Limb (tissue), 2 donors: ENCODE measurements at regions not wholly inside any gene's neighbourhood (a gene's known extent, or its start where the extent isn't known, plus 50 kb on each side); places are given as distances from the start of the nearest gene placed in this dataset.
"Not testable (repeated sequence)": the region's sequence is repeated elsewhere in the genome, so short reads cannot be mapped to it uniquely, and the experiment has no call there.

Source experiments
- DNase-seq, 2 donors: peaks; one replicate each; pipeline ENCODE4 v3.0.0-alpha.2; 2016; ENCODE audit errors: extremely low spot score in 2 of 2

DNA sequence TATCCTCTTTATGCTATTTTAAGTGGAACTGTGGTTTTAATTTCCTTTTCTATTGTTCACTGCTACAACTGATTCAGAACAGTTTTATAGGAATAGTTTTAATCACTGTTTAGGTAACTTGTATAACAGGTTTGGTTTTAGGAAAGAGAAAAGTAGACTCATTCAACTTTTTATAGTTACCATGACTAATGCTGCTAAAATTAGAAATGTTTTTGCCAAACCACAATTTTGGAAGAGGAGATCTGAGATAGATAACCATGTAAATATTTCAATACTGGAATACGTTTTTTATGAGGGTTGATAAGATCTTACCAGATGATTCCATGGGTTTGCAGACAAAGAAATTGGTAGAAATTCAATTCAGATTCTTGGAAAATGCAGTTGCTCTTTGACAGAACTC lies 404.6 kb upstream of the ARRDC3 start:
- DNase-seq, result no peak

DNA sequence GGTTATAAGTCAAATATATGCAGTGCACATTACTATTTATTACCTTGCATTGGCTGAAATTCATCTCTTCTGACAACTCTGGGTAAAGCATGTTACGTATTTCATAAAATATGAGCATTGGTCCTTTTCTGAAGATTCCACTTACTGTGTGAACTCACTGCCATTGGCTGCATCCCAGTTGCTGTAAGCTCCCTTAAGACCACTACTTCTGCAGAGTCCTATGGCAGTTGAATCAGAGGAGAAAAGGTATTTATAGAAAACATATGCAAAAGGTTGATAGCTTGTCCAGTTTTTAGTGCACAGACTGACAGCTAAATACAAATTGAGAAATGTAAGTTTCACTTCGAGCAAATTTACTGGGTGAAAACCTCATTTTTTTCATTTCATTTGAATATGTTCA lies 394.6 kb upstream of the ARRDC3 start:
- DNase-seq, result peak in 1 of 2 donors; percentile 44

DNA sequence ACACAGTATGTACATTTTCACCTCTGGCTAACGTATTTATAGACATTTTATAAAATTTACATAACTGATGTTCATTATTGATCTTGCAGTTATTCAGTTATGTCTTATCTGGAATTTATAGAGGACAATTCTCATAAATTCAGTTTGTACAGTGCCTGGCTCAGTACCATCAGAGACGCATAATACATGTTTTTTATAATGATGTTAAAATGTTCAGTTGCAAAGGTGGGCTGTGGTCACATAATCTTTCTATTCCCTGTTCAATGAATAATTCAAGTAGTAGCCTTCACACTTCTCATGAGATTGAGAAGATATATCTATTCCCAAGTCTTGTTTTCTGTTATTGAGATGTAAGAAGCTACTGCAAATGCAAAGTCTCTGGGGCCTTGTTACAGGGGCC lies 393.1 kb upstream of the ARRDC3 start:
- no peak for DNase-seq

GRCh38 chr5:91770400-91770799 lies 387.3 kb upstream of the ARRDC3 start:
- DNase-seq, result no peak

DNA sequence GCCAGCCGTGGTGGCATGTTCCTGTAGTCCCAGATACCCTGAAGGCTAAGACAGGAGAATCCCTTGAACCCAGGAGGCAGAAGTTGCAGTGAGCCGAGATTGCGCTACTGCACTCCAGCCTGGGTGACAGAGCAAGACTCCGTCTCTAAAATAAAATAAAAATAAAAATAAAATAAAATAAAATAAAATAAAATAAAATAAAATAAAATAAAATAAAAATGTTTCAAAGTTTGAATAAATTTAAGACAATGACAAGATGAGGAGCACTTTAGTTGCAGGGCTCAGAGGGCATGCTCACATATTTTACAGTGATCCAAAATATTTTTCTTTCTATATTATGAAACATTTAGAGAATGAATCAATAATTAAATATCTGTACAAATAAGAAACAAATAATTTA lies 374.3 kb upstream of the ARRDC3 start:
- DNase-seq, result not testable (repeated sequence)

DNA sequence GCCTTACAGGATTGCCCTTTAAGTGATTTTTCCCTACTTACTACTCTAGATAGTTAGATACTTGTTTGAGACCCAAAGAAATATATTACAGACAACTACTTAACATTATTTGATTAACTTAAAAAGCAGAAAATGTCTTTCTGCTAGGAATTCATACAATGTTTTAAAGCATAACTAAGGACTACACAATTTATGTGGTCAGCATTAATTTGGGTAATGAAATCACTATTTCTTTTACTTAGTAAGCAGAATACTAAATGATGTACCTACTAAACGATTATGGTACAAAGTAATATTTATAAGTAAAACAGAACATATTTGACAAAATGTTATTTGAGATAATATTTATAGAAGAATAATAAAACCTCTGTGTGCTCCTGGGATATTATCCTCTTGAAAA lies 371.9 kb upstream of the ARRDC3 start:
- DNase-seq, result no peak

DNA sequence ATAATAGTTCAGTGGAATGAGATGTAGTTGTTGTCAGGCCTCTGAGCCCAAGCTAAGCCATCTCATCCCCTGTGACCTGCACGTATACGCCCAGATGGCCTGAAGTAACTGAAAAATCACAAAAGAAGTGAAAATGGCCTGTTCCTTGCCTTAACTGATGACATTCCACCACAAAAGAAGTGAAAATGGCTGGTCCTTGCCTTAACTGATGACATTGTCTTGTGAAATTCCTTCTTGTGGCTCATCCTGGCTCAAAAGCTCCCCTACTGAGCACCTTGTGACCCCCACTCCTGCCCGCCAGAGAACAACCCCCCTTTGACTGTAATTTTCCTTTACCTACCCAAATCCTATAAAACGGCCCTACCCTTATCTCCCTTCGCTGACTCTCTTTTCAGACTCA lies 361.4 kb upstream of the ARRDC3 start:
- DNase-seq, result not testable (repeated sequence)

- DNase-seq, result no peak
These were observed 359.4 kb upstream of the ARRDC3 start for GRCh38 chr5:91742550-91742949.

DNA sequence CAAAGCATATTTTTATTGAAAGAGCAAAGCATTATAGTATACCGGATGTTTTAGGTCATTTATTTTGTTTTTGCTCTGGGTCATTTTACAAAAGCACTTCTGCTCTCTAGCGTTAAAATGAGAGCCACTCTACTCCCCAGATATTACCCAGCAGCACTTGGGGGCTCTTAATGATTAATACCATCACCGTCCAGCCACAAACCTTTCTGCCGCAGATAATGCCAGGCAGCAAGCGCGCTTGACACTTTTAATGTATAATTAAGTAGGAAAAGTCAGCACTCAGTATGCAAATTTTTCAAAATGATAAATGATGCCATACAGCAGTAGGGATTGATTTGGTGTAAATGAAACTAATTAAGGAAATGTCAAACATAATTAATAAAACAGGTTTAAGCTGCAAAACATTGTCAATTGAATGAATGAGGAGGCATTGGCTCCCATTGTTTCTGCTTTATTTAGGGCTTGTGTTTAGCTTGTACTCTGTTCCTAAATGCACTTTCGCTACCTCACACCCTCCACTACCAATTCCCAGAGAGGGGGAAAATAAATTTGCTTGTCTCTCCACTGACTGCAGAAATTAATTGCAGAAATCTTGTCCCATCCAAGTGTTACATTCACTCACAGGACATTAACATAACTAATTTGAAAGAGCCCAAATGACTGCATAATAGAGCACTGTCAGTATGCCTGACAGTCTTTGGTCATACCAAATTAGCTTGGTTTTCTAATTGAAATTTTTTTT lies 358.8 kb upstream of the ARRDC3 start:
- no peak for DNase-seq

DNA sequence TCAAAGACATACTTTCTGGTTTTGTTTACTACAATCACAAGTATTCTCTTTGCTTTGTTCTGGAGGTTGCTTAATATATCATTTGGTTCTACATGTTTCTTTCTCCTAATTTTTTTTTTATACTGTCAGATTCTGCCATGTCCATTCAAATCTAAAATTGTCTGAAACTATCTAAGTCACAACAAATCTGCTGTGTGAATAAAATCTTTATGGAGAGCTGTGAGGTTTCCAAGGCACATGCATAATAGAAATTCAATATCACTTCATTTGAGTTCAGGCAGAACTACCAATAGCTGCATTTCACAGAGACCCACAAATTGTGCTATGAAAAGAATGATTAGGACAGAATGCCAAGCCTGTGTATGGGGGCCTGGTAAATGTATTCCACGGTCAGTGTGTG lies 346.9 kb upstream of the ARRDC3 start:
- DNase-seq, result no peak

DNA sequence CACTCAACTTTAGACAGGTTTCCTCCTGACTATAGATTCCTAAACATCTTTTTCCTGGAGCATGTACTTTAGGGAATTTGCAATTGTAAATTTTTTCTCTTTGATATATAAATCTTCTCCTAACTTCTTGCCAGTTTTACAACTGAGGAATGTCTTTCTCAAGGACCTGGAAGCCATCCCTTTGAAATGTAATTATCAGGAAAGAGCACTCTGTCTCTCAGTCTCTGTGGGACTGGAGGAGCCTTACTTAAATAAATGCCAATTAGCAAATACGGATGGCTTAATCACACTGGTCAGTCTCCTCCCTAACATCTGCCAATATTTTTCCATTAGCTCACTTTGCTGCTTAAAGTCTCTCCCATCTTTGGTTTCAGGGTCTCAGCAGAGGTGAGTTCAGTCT lies 344.3 kb upstream of the ARRDC3 start:
- no peak for DNase-seq

- DNase-seq, result no peak
These were observed 339.8 kb upstream of the ARRDC3 start for GRCh38 chr5:91722736-91723467.

- DNase-seq, result no peak
These were observed 329.6 kb upstream of the ARRDC3 start for GRCh38 chr5:91712718-91713117.

DNA sequence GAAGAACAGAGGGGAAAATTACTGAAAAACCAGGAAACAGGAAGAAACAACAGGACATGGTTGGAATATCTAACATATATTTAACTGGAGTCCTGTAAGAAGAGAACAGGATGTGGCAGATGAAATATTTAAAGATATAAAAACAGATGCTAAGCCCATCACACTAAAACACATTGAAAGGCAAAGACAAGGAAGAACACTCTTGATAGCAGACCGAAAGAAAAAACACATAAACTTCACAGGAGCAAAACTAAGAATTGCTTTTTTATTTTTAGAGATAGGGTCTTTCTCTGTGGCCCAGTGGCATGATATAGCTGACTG lies 324.4 kb upstream of the ARRDC3 start:
- DNase-seq, result no peak

- DNase-seq, result no peak
These were observed 323.8 kb upstream of the ARRDC3 start for GRCh38 chr5:91706785-91707520.

DNA sequence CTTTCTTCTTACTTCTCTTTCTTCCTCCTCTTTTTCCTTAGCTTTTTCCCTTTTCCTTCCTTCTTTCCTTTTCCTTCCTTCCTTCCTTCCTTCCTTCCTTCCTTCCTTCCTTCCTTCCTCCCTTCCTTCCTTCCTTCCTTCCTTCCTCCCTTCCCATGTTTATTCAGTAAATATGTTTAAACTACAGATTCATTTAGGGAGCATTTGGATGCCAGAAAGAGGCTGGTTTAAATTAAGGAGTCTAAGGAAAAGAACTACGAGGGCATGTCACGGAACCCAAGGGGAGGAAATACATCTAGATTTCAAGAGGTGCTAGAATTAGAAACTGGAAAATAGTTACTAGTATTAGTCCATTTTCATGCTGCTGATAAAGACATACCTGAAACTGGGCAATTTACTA lies 320.0 kb upstream of the ARRDC3 start:
- no peak for DNase-seq

DNA sequence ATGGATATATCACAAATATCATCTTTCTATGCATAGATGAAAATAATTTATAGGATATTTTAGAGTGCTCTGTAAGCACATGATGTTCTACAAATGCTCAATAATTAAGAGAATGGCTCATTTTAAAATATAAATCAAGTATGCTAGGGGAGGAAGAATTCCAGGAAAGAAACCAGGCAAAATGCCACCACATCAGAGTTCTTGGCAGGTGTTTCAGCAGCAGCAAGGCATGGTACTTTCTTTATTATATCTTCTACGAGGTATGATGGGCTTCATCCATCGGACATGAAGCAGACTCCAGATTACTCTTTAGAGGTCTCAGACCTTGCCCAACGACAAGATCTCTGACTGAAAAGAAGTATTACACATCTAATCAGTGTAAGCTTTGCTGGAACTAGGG lies 316.3 kb upstream of the ARRDC3 start:
- DNase-seq, result no peak

GRCh38 chr5:91691592-91691991 lies 308.5 kb upstream of the ARRDC3 start:
- no peak for DNase-seq

DNA sequence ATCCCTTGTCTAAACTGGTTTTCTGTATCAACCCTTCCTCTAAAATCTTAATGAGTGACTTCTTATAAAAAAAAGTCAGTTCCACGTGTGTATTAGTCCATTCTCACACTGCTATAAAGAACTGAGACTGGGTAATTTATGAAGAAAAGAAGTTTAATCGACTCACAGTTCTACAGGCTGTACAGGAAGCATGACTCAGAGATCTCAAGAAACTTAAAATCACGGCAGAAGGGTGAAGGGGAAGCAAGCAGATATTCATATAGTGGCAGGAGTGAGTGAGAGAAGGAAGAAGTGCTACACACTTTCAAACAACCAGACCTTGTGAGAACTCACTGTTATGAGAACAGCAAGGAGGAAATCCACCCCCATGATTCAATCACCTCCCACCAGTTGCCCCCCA lies 307.8 kb upstream of the ARRDC3 start:
- DNase-seq, result no peak

DNA sequence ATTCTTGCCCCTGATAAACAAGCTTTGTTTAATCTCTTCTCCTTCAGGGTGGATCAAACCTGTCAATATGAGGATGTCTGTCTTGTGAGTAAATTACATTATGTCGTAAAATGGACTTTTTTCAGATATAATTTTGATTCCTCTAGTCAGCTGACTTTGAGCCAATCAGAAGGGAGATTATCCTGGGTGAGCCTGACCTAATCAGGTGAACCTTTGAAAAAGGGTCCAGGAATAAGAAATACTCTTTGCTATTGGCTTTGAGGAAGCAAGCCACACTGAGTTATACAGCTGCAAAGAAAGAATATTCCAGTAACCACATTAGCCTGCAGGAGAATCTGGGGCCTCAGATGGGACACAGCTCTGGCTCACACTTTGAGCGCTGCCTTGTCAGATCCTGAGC lies 304.3 kb upstream of the ARRDC3 start:
- DNase-seq, result no peak

GRCh38 chr5:91684625-91685024 lies 301.5 kb upstream of the ARRDC3 start:
- no peak for DNase-seq

GRCh38 chr5:91670563-91670962 lies 287.4 kb upstream of the ARRDC3 start:
- no peak for DNase-seq

- no peak for DNase-seq
These were observed 287.0 kb upstream of the ARRDC3 start for GRCh38 chr5:91670122-91670521.
